H1 (cell line): ENCODE measurements at regions not wholly inside any gene's neighbourhood (a gene's known extent, or its start where the extent isn't known, plus 50 kb on each side); places are given as distances from the start of the nearest gene placed in this dataset.

Experiments
- CTCF ChIA-PET: fragments of 300-600 bp; sonication (Branson Sonifier 250); formaldehyde crosslinking; loops from one replicate; lab custom pipeline; 2021; ENCODE audit not compliant: partially characterized antibody; lab: Charles Lee
- POLR2A ChIA-PET: fragments of 300-600 bp; sonication (Branson Sonifier 250); formaldehyde crosslinking; loops from one replicate; lab custom pipeline; 2021; ENCODE audit warnings: inconsistent platforms; ENCODE audit not compliant: partially characterized antibody; lab: Charles Lee
- DNase-seq, 2 experiments: peaks; one replicate each; pipeline versions ENCODE4 v3.0.0 to v3.0.0-alpha.2; 2010 to 2022; ENCODE audit warnings: low spot score in 2 of 2, low read depth in 1 of 2, mixed read lengths in 1 of 2
- FAIRE-seq: peaks from 2 replicates; lab custom pipeline; 2011; peaks lifted over from hg19 to GRCh38; lab: Jason Lieb, UNC
- H2AFZ ChIP-seq: 2 replicates; pipeline ENCODE4 v1.8.1; 2012; ENCODE audit warnings: low read length, inconsistent platforms
- H2AK5ac ChIP-seq: 2 replicates; pipeline ENCODE4 v1.6.1; 2013; ENCODE audit warnings: low read depth, low read length
- H2BK120ac ChIP-seq: replicated peaks from 2 replicates; pipeline ENCODE3; 2013; ENCODE audit warnings: low read depth, low read length, inconsistent platforms
- H2BK12ac ChIP-seq: 2 replicates; pipeline ENCODE4 v1.6.1; 2013; ENCODE audit warnings: low read depth, low read length
- H2BK15ac ChIP-seq: 2 replicates; pipeline ENCODE4 v1.6.1; 2013; ENCODE audit warnings: low read length
- H2BK20ac ChIP-seq: 2 replicates; pipeline ENCODE4 v1.6.1; 2013; ENCODE audit warnings: low read length
- H2BK5ac ChIP-seq: 2 replicates; pipeline ENCODE4 v1.6.1; 2013; ENCODE audit warnings: low read depth, low read length
- H3K14ac ChIP-seq: 2 replicates; pipeline ENCODE4 v1.6.1; 2013; ENCODE audit warnings: inconsistent platforms; ENCODE audit not compliant: insufficient read length
- H3K18ac ChIP-seq: 2 replicates; pipeline ENCODE4 v1.6.1; 2013; ENCODE audit warnings: low read length; ENCODE audit errors: extremely low read depth
- H3K23ac ChIP-seq: 2 replicates; pipeline ENCODE4 v1.6.1; 2013; ENCODE audit warnings: inconsistent platforms; ENCODE audit not compliant: insufficient read length
- H3K23me2 ChIP-seq: 2 replicates; pipeline ENCODE4 v1.6.1; 2013; ENCODE audit warnings: low read depth, low read length
- H3K27ac ChIP-seq: 2 replicates; pipeline ENCODE4 v1.6.1; 2011; ENCODE audit warnings: low read depth, low read length, inconsistent platforms
- H3K27me3 ChIP-seq, 4 experiments: replicated peaks in 1 of 4; 1 replicate in 1 of 4; 2 replicates in 3 of 4; pipeline versions ENCODE4 v1.6.1 to v1.8.1; 2011 to 2013; ENCODE audit warnings: low read length in 3 of 4, mild to moderate bottlenecking in 3 of 4, inconsistent platforms in 2 of 4, mixed read lengths in 2 of 4, moderate library complexity in 1 of 4; ENCODE audit not compliant: control insufficient read depth in 3 of 4, insufficient read depth in 3 of 4; ENCODE audit errors: extremely low read depth in 1 of 4
- H3K36me3 ChIP-seq, 4 experiments: 2 replicates each; pipeline versions ENCODE4 v1.6.1 to v1.8.1; 2011 to 2013; ENCODE audit warnings: mild to moderate bottlenecking in 4 of 4, low read length in 3 of 4, moderate library complexity in 2 of 4, control low read depth in 1 of 4, inconsistent platforms in 1 of 4; ENCODE audit not compliant: insufficient read depth in 4 of 4, control insufficient read depth in 2 of 4
- H3K4ac ChIP-seq: replicated peaks from 2 replicates; pipeline ENCODE3; 2013; ENCODE audit warnings: low read length, low read depth, mixed read lengths, inconsistent platforms; ENCODE audit not compliant: insufficient read length
- H3K4me1 ChIP-seq, 4 experiments: replicated peaks in 1 of 4; 1 replicate in 1 of 4; 2 replicates in 3 of 4; pipeline versions ENCODE4 v1.6.1 to v1.8.1; 2011 to 2013; ENCODE audit warnings: low read length in 3 of 4, inconsistent platforms in 2 of 4, mixed read lengths in 1 of 4; ENCODE audit not compliant: insufficient read depth in 4 of 4, control insufficient read depth in 3 of 4
- H3K4me2 ChIP-seq, 2 experiments: 2 replicates each; pipeline versions ENCODE4 v1.6.1 to v1.8.1; 2011 to 2013; ENCODE audit warnings: low read depth in 2 of 2, low read length in 2 of 2, control low read depth in 1 of 2, inconsistent platforms in 1 of 2, mild to moderate bottlenecking in 1 of 2; ENCODE audit not compliant: insufficient read depth in 1 of 2
- H3K4me3 ChIP-seq, 4 experiments: fragments of 200-600, 300-600 bp in 1 of 4; sonication (generic), shearing (Covaris generic), sonication (Bioruptor Twin) in 1 of 4; 2 replicates each; pipeline versions ENCODE4 v1.5.1 to v1.8.1; 2011 to 2016; ENCODE audit warnings: low read length in 4 of 4, low read depth in 3 of 4, control low read depth in 2 of 4, inconsistent platforms in 2 of 4, mild to moderate bottlenecking in 2 of 4, mixed read lengths in 1 of 4, moderate library complexity in 1 of 4; ENCODE audit not compliant: insufficient read depth in 2 of 4; ENCODE audit errors: extremely low read depth in 1 of 4
- H3K56ac ChIP-seq: replicated peaks from 2 replicates; pipeline ENCODE3; 2013; ENCODE audit warnings: low read depth, mild to moderate bottlenecking, mixed read lengths, low read length, inconsistent platforms; ENCODE audit not compliant: insufficient read length
- H3K79me1 ChIP-seq: 2 replicates; pipeline ENCODE4 v1.6.1; 2013; ENCODE audit warnings: low read depth, low read length, control low read depth
- H3K79me2 ChIP-seq, 2 experiments: 2 replicates each; pipeline versions ENCODE4 v1.6.1 to v1.8.1; 2012 to 2013; ENCODE audit warnings: low read length in 2 of 2, mild to moderate bottlenecking in 2 of 2, inconsistent platforms in 1 of 2; ENCODE audit not compliant: insufficient read depth in 2 of 2, control insufficient read depth in 1 of 2
- H3K9ac ChIP-seq, 4 experiments: replicated peaks in 1 of 4; 1 replicate in 1 of 4; 2 replicates in 3 of 4; pipeline versions ENCODE4 v1.6.1 to v1.8.1; 2011 to 2013; ENCODE audit warnings: low read depth in 3 of 4, low read length in 3 of 4, control low read depth in 2 of 4, mild to moderate bottlenecking in 2 of 4, moderate library complexity in 2 of 4, inconsistent platforms in 1 of 4; ENCODE audit errors: extremely low read depth in 1 of 4
- H3K9me3 ChIP-seq, 2 experiments: 2 replicates each; pipeline versions ENCODE4 v1.6.1 to v1.8.1; 2012 to 2013; ENCODE audit warnings: mild to moderate bottlenecking in 2 of 2, moderate library complexity in 2 of 2, control low read depth in 1 of 2, inconsistent platforms in 1 of 2, low read depth in 1 of 2, low read length in 1 of 2, mixed read lengths in 1 of 2; ENCODE audit not compliant: insufficient read depth in 2 of 2
- H4K20me1 ChIP-seq, 2 experiments: replicated peaks in 1 of 2; 2 replicates each; pipeline versions ENCODE3 to v1.8.1; 2011 to 2013; ENCODE audit warnings: inconsistent platforms in 2 of 2, low read length in 2 of 2, mild to moderate bottlenecking in 1 of 2; ENCODE audit not compliant: insufficient read depth in 2 of 2, control insufficient read depth in 1 of 2
- H4K5ac ChIP-seq: 2 replicates; pipeline ENCODE4 v1.6.1; 2013; ENCODE audit warnings: low read length, low read depth, mixed read lengths, inconsistent platforms; ENCODE audit not compliant: insufficient read length
- H4K8ac ChIP-seq: 2 replicates; pipeline ENCODE4 v1.8.0; 2013; ENCODE audit warnings: mild to moderate bottlenecking, moderate library complexity, low read length, inconsistent platforms; ENCODE audit not compliant: insufficient read depth; ENCODE audit errors: extremely low read depth
- H4K91ac ChIP-seq: replicated peaks from 2 replicates; pipeline ENCODE3; 2013; ENCODE audit warnings: low read length, mixed read lengths, inconsistent platforms; ENCODE audit not compliant: insufficient read length
- ATF3 ChIP-seq: IDR thresholded peaks from 2 replicates; pipeline ENCODE4 v1.6.1; 2011; ENCODE audit warnings: low read depth, mild to moderate bottlenecking, low read length; ENCODE audit not compliant: insufficient read depth
- CREB1 ChIP-seq: IDR thresholded peaks from 2 replicates; pipeline ENCODE4 v1.6.1; 2012; ENCODE audit warnings: inconsistent platforms
- HDAC2 ChIP-seq, 2 experiments: fragments of 300-600 bp in 1 of 2; sonication (generic) in 1 of 2; IDR thresholded peaks; 2 replicates each; pipeline ENCODE4 v1.6.1; 2011 to 2012; ENCODE audit warnings: low read depth in 2 of 2, low read length in 2 of 2, mild to moderate bottlenecking in 2 of 2, moderate library complexity in 2 of 2, borderline replicate concordance in 1 of 2, inconsistent platforms in 1 of 2
- JUND ChIP-seq: IDR thresholded peaks from 2 replicates; pipeline ENCODE4 v1.6.1; 2011; ENCODE audit warnings: mild to moderate bottlenecking, improper control_type of control experiment, low read length
- RFX5 ChIP-seq: IDR thresholded peaks from 2 replicates; pipeline ENCODE4 v1.6.1; 2011; ENCODE audit warnings: low read depth, low read length, improper control_type of control experiment, borderline replicate concordance
- WGBS, 2 experiments: shearing (Covaris generic) in 1 of 2; methylation state at CpG; one replicate each; pipeline versions ENCODE4 v1.1.6 to v1.1.7; 2013 to 2015; ENCODE audit warnings: low lambda C conversion rate in 2 of 2, mixed read lengths in 2 of 2, inconsistent platforms in 1 of 2, low coverage in 1 of 2, missing lambda C conversion rate in 1 of 2; ENCODE audit not compliant: insufficient replicate concordance in 2 of 2, insufficient coverage in 1 of 2, insufficient read length in 1 of 2; ENCODE audit errors: extremely low coverage in 1 of 2, missing lambda C conversion rate in 1 of 2; 5-methylcytosine and 5-hydroxymethylcytosine counted together

- no peak overlapping the region for H2AK5ac ChIP-seq
- FAIRE-seq: peak; percentile 13
- 0 out of 2 replicates have a peak overlapping the region, but pooled peaks have one; percentile 46 for H2BK15ac ChIP-seq
- H2BK120ac ChIP-seq: no peak overlapping the region
- CTCF ChIA-PET: interaction anchor here (1.0 kb wide), 1 partner anchor 234 kb away, joined by 3 read pairs; no protein-coding TSS in a partner anchor
- H2BK5ac ChIP-seq: no peak overlapping the region
- peaks cover 0 to 2% (median 0%) of the 10 kb centered on the region in 4 experiments; a peak in 1 of 7 replicates for H3K4me1 ChIP-seq
- H3K4me3 ChIP-seq: no peak overlapping the region
- no peak overlapping the region for H3K18ac ChIP-seq
- H4K5ac ChIP-seq: no peak overlapping the region
- no peak overlapping the region for H4K8ac ChIP-seq
- H4K20me1 ChIP-seq: no peaks in the 10 kb centered on the region
- no peak overlapping the region for H3K56ac ChIP-seq
- no peaks in the 10 kb centered on the region for H3K23me2 ChIP-seq
- no peak for DNase-seq
- no peak for TF ChIP-seq JUND
- no peak for TF ChIP-seq CREB1
- TF ChIP-seq ATF3: no peak
- no peak for TF ChIP-seq HDAC2 (IDR thresholded peaks at IDR 0.05; ENCODE audit: borderline replicate concordance in 1 of 2, low read depth in 2 of 2, low read length in 2 of 2)
- no peak for TF ChIP-seq RFX5
- TF ChIP-seq, all 59 proteins: peak for 0
- no peak overlapping the region for H3K4me2 ChIP-seq
- 82% methylated on average over 6 of the region's 6 CpGs; no CpG with 5 or more reads in 1 of the 2 experiments for WGBS, 2 experiments
- H3K9me3 ChIP-seq: no peaks in the 10 kb centered on the region
- no peaks in the 10 kb centered on the region for H3K79me1 ChIP-seq
- no peaks in the 10 kb centered on the region for H3K79me2 ChIP-seq
- H4K91ac ChIP-seq: no peak overlapping the region
- H3K4ac ChIP-seq: no peak overlapping the region
- no peak overlapping the region for H3K9ac ChIP-seq
- H3K27me3 ChIP-seq: no peaks in the 10 kb centered on the region
- no peak overlapping the region for H3K23ac ChIP-seq
- no peak overlapping the region for H3K27ac ChIP-seq
- peak overlapping the region; percentile 88 for H2AFZ ChIP-seq
- H2BK20ac ChIP-seq: no peak overlapping the region; the same call in 1 of the 2 replicates
- peak overlapping the region; percentile 42 for H3K14ac ChIP-seq
- 0 out of 2 replicates have a peak overlapping the region, but pooled peaks have one; percentile 42 for H2BK12ac ChIP-seq
- H3K36me3 ChIP-seq: no peaks in the 10 kb centered on the region; a peak in 1 of 8 replicates
- POLR2A ChIA-PET: no interaction called here
Observed at GRCh38 chr12:97075161-97075933, 168.3 kb downstream of the NEDD1 start.
